Parathyroid adenoma (tissue), 2 donors: ENCODE measurements at regions not wholly inside any gene's neighbourhood (a gene's known extent, or its start where the extent isn't known, plus 50 kb on each side); places are given as distances from the start of the nearest gene placed in this dataset.

Source experiments
- H2AFZ ChIP-seq: fragments of 300-600 bp; sonication (generic); one replicate; pipeline ENCODE4 v1.7.0; 2017; ENCODE audit warnings: antibody characterized with exemption, mild to moderate bottlenecking
- H3K27ac ChIP-seq: fragments of 300-600 bp; sonication (generic); one replicate; pipeline ENCODE4 v1.7.0; 2017
- H3K27me3 ChIP-seq: fragments of 300-600 bp; sonication (generic); one replicate; pipeline ENCODE4 v1.7.0; 2017; ENCODE audit warnings: low read length; ENCODE audit not compliant: control insufficient read depth, insufficient read depth
- H3K36me3 ChIP-seq: fragments of 300-600 bp; sonication (generic); one replicate; pipeline ENCODE4 v1.7.0; 2017; ENCODE audit warnings: low read length; ENCODE audit not compliant: control insufficient read depth, insufficient read depth
- H3K4me1 ChIP-seq: fragments of 300-600 bp; sonication (generic); one replicate; pipeline ENCODE4 v1.7.0; 2017; ENCODE audit warnings: control low read depth
- H3K4me2 ChIP-seq: fragments of 300-600 bp; sonication (generic); one replicate; pipeline ENCODE4 v1.7.0; 2017; ENCODE audit warnings: low read length
- H3K4me3 ChIP-seq: fragments of 300-600 bp; sonication (generic); one replicate; pipeline ENCODE4 v1.7.0; 2017; ENCODE audit warnings: low read depth, low read length
- H3K79me2 ChIP-seq: fragments of 300-600 bp; sonication (generic); one replicate; pipeline ENCODE4 v1.7.0; 2017; ENCODE audit warnings: control low read depth
- H3K9ac ChIP-seq: fragments of 300-600 bp; sonication (generic); one replicate; pipeline ENCODE4 v1.7.0; 2017; ENCODE audit warnings: mild to moderate bottlenecking
- H3K9me3 ChIP-seq: fragments of 300-600 bp; sonication (generic); one replicate; pipeline ENCODE4 v1.7.0; 2017; ENCODE audit warnings: low read length; ENCODE audit not compliant: control insufficient read depth
- TF ChIP-seq, protein P1 (sequence below): fragments of 300-600 bp; sonication (generic); IDR thresholded peaks from one replicate; pipeline ENCODE4 v1.7.0; 2017; ENCODE audit warnings: antibody characterized with exemption, mild to moderate bottlenecking
- donor health status: primary hyperparathyroidism.

DNA sequence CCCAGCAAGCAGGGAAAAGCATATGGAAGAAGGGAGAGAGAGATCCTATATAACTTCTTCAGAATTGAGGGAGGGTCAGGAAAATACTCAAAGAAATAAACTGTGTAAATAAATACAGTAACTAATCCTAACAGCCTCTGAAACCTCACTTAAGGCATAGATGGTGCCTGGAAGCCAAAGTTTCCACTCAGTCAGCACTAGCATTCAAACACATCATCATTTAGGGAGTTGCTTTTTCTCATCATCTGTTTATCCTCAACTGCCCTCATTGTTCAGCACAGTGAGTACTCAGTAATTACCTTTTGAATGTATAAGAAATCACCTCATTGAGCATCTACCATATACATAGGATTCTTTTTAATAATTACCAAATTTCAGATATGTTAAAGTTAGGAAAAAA, 262.9 kb downstream of the C1D start:
- H3K36me3 ChIP-seq: no peaks in the 10 kb centered on the region
- H3K79me2 ChIP-seq: no peaks in the 10 kb centered on the region
- no peak overlapping the region for H2AFZ ChIP-seq
- no peak overlapping the region for H3K9ac ChIP-seq
- no peak overlapping the region for H3K4me3 ChIP-seq
- no peak overlapping the region for H3K27ac ChIP-seq
- no peaks in the 10 kb centered on the region for H3K9me3 ChIP-seq
- H3K4me2 ChIP-seq: no peak overlapping the region
- TF ChIP-seq, protein P1, sequence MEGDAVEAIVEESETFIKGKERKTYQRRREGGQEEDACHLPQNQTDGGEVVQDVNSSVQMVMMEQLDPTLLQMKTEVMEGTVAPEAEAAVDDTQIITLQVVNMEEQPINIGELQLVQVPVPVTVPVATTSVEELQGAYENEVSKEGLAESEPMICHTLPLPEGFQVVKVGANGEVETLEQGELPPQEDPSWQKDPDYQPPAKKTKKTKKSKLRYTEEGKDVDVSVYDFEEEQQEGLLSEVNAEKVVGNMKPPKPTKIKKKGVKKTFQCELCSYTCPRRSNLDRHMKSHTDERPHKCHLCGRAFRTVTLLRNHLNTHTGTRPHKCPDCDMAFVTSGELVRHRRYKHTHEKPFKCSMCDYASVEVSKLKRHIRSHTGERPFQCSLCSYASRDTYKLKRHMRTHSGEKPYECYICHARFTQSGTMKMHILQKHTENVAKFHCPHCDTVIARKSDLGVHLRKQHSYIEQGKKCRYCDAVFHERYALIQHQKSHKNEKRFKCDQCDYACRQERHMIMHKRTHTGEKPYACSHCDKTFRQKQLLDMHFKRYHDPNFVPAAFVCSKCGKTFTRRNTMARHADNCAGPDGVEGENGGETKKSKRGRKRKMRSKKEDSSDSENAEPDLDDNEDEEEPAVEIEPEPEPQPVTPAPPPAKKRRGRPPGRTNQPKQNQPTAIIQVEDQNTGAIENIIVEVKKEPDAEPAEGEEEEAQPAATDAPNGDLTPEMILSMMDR: no peak
- no peaks in the 10 kb centered on the region for H3K4me1 ChIP-seq
- no peaks in the 10 kb centered on the region for H3K27me3 ChIP-seq

DNA sequence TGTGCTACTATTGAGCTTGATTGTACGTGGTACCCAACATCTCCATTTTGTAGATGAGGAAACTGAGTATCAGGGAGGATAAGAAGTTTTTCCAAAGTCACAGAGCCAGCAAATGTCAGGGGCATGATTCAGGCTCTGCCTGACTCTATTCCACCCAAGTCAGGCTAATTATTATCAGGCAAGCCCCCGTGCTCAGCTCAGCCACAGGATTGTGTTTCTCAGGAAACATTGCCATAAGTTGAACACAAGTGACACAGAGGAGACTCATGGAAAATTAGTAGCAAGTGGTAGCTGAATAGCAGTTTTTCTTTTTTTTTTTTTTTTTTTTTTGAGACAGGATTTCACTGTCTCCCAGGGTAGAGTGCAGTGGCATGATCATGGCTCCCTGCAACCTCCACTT, 260.5 kb downstream of the C1D start:
- TF ChIP-seq, protein P1: no peak
- no peak overlapping the region for H2AFZ ChIP-seq
- no peaks in the 10 kb centered on the region for H3K4me1 ChIP-seq
- H3K27ac ChIP-seq: no peak overlapping the region
- H3K4me2 ChIP-seq: no peak overlapping the region
- H3K4me3 ChIP-seq: no peak overlapping the region
- H3K27me3 ChIP-seq: no peaks in the 10 kb centered on the region
- no peaks in the 10 kb centered on the region for H3K9me3 ChIP-seq
- H3K9ac ChIP-seq: no peak overlapping the region
- H3K36me3 ChIP-seq: no peaks in the 10 kb centered on the region
- H3K79me2 ChIP-seq: no peaks in the 10 kb centered on the region

DNA sequence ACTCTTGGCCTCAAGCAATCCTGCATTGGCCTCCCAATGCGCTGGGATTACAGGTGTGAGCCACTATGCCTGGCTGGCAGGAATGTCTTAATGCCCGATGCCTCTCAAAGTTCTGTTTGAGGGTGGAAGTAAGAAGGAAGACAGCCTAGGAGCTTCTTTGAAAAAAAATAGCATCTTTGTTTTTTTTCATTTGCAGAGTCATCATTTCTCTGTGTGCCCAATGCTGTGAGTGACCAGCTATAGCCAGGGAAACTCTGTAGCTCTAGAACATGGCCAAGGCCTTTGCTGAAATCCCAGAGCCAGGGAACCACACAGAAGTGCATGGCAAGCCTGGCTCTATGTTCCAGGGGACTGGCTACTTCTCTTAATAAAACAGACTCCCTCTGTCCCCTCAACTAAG, 260.0 kb downstream of the C1D start:
- Histone ChIP-seq H3K4me1 (no peaks in the 10 kb centered on the region), H3K4me2 (no peak overlapping the region), H2AFZ (no peak overlapping the region), H3K27me3 (no peaks in the 10 kb centered on the region), H3K9ac (no peak overlapping the region), H3K27ac (no peak overlapping the region), H3K4me3 (no peak overlapping the region), H3K79me2 (no peaks in the 10 kb centered on the region), H3K36me3 (no peaks in the 10 kb centered on the region), H3K9me3 (no peaks in the 10 kb centered on the region)
- TF ChIP-seq, protein P1: no peak

DNA sequence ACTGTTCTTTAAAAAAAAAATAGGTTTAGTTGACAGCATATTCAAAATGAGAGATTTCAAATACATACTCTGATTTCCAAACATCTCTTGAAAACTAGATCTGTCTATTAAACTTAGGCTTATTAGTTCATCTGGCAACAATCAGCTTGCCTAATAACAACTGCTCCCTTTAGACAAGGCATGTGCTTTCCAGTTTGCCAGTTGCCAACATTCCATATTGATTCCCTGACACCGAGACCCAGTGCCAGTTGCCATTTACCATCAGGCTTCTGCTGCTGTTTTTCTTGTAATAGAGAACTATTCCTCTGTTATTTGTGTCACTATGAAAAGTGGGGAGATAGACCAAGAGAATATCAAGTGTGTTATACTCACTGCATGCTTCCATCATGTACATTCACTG, 256.0 kb downstream of the C1D start:
- Histone ChIP-seq H3K36me3 (no peaks in the 10 kb centered on the region), H3K4me1 (no peaks in the 10 kb centered on the region), H3K79me2 (no peaks in the 10 kb centered on the region), H3K27me3 (no peaks in the 10 kb centered on the region), H3K27ac (no peak overlapping the region), H3K9me3 (no peaks in the 10 kb centered on the region), H3K4me2 (no peak overlapping the region), H2AFZ (no peak overlapping the region), H3K4me3 (no peak overlapping the region), H3K9ac (no peak overlapping the region)
- TF ChIP-seq, protein P1: no peak

DNA sequence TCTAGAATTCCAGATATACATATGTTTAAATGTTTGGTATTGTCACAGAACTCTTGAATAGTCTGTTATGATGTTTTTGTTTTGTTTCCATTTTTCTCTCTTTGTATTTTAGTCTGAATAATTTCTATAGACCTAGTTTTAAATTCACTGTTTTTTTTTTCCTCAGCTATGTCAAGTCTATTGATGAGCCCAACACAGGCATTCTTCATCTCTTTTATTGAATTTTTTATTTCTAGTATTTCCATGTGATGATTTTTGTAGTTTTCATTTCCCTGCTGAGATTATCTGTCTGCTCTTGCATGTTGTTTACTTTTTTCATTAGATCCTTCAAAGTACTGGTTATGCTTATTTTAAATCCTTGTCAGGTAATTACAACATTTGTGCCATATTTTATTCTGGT, 254.7 kb downstream of the C1D start:
- Histone ChIP-seq H3K4me2 (no peak overlapping the region), H3K4me3 (no peak overlapping the region), H3K36me3 (no peaks in the 10 kb centered on the region), H3K27ac (no peak overlapping the region), H3K9ac (no peak overlapping the region), H3K27me3 (no peaks in the 10 kb centered on the region), H3K9me3 (no peaks in the 10 kb centered on the region), H3K4me1 (no peaks in the 10 kb centered on the region), H2AFZ (no peak overlapping the region), H3K79me2 (no peaks in the 10 kb centered on the region)
- TF ChIP-seq, protein P1: no peak
